ENCODE measurements at regions not wholly inside any gene's neighbourhood (a gene's known extent, or its start where the extent isn't known, plus 50 kb on each side); places are given as distances from the start of the nearest gene placed in this dataset.

DNA sequence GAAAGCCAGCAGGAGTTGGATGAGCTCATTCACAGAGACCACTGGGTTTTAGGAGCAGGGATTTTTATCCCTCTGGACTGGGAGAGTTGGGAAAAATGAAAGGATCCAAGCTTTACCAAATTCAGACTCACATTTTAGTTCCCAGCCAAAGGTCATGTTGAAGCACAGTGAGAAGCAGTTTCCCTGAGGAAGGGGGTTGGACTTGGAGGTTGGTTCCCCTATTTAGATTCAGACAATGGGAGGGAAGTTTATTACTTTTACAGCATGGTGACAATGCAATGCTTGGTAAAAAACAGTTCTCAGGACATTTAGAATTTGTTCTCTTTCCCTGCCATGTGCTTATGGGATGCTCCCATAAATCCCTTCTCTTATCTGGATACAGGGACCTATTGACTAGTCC lies 57.3 kb upstream of the ZNF648 start:
- no peak for DNase-seq

DNA sequence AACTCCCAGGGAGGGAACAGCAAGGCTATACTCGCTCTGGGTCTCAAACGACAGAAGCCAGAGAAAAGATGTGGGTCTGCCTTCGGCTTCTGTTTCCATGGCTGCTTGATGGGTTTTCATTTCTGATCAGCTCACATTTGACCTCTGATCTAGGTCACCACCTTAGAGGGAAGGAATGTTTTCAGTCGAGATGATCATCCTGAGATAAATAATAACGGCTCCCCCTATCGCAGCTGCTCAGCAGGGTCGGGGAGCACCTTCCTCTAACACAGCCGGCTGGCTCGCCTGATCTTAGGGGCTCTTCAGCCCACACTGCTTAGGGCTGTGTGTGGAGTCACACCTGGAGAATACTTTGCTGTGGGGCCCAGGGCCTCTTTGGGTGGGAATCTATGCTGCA lies 53.1 kb upstream of the ZNF648 start:
- no peak for DNase-seq

DNA sequence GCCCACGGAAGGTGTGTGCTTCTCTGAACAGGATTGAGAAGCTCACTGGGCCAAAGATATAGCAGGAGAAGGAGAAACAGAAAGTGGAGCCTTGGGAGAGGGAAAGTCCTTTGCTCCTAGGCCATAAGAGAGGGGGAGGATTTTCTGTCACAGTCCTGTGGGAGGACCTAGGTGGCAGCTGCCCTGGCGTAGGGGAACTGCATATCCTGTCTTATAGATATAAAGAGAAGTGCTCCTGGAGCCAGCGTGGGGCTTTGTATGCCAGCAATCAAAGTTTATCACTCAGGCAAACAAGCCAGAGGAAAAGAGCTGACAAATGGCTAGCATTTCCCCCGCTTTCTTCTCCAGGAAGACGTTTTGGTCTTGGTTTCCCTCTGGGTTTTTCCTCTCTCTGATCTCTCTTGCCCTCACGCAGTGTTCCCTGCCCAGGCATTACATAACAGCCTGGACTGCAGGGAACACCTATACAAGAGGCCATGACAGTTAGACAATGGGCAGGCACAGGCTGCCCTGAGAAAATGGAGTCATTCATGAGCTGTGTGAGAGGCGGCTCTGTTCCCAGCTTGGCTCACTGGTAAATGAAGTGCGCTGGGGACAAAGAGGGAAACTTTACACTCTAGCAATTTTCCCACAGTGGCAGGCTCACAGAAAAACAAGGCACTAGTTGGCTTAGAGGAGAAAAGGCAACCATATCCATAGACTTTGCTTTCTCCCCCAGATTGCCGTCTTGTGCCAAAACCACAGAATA lies 52.5 kb upstream of the ZNF648 start:
- DNase-seq: no peak

DNA sequence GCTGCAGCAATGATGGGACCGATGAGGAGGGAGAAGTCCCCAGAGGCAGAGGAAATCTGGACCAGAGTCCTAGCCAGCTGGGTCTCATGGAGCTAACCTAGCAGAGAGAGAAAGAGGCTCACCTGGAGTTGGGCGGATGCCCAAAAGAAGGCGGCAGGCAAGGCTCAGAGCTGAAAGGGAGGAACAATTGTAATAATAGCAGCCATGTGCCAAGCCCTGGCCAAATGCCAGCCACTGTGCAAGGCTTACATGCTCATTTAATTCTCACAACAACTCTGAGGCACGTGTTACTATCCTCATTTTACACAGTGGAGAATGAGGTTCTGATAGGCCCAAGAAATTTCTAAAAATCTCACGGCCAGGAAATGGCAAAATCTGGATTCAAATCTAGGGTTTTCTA lies 50.0 kb upstream of the ZNF648 start:
- DNase-seq: no peak
